Coronary artery (tissue), 2 donors: ENCODE measurements at regions not wholly inside any gene's neighbourhood (a gene's known extent, or its start where the extent isn't known, plus 50 kb on each side); places are given as distances from the start of the nearest gene placed in this dataset.
"Not testable (repeated sequence)": the region's sequence is repeated elsewhere in the genome, so short reads cannot be mapped to it uniquely, and the experiment has no call there.

Experiments
- DNase-seq: peaks from one replicate; pipeline ENCODE4 v3.0.0-alpha.2; 2017; ENCODE audit warnings: low spot score
- H3K27ac ChIP-seq, 2 donors: fragments of 200-600 bp; sonication (generic); one replicate each; pipeline ENCODE4 v1.5.1; 2016 to 2019
- H3K4me3 ChIP-seq: fragments of 200-600 bp; sonication (generic); 2 replicates; pipeline ENCODE4 v1.5.1; 2016; ENCODE audit warnings: mild to moderate bottlenecking, moderate library complexity
- CTCF ChIP-seq: fragments of 200-600 bp; sonication (generic); IDR thresholded peaks from one replicate; pipeline ENCODE4 v1.5.1; 2019; ENCODE audit warnings: antibody characterized with exemption

- Histone ChIP-seq H3K27ac (no peak overlapping the region), H3K4me3 (no peak overlapping the region)
- no peak for DNase-seq
- no peak for TF ChIP-seq CTCF
Measured at GRCh38 chr2:17460371-17461086, 57.7 kb downstream of the RAD51AP2 start.

- DNase-seq = no peak
- Histone ChIP-seq H3K4me3 (no peak overlapping the region), H3K27ac (no peak overlapping the region)
- TF ChIP-seq CTCF = no peak
Measured at GRCh38 chr2:17455343-17455742, 62.9 kb downstream of the RAD51AP2 start.

GRCh38 chr2:17446191-17446590, 72.0 kb downstream of the RAD51AP2 start:
- not testable (repeated sequence) for H3K27ac ChIP-seq, DNase-seq, H3K4me3 ChIP-seq

- no peak overlapping the region for H3K27ac ChIP-seq
- DNase-seq = no peak
- no peak for TF ChIP-seq CTCF
- no peak overlapping the region for H3K4me3 ChIP-seq
Measured at GRCh38 chr2:17445744-17446143, 72.5 kb downstream of the RAD51AP2 start.

GRCh38 chr2:17442334-17442733, 75.9 kb downstream of the RAD51AP2 start:
- no peak for TF ChIP-seq CTCF
- H3K4me3 ChIP-seq = no peak overlapping the region
- no peak for DNase-seq
- H3K27ac ChIP-seq = no peak overlapping the region

- no peak overlapping the region for H3K4me3 ChIP-seq
- no peak overlapping the region for H3K27ac ChIP-seq
- no peak for TF ChIP-seq CTCF
- DNase-seq = no peak
Measured at GRCh38 chr2:17441790-17442189, 76.5 kb downstream of the RAD51AP2 start.

GRCh38 chr2:17441055-17441771, 77.0 kb downstream of the RAD51AP2 start:
- no peak for DNase-seq
- H3K4me3 ChIP-seq = no peak overlapping the region
- no peak overlapping the region for H3K27ac ChIP-seq
- no peak for TF ChIP-seq CTCF
